GM10266 (cell line): ENCODE measurements at regions not wholly inside any gene's neighbourhood (a gene's known extent, or its start where the extent isn't known, plus 50 kb on each side); places are given as distances from the start of the nearest gene placed in this dataset.

ENCODE experiments used
- DNase-seq: peaks from one replicate; pipeline ENCODE4 v3.0.0; 2012; ENCODE audit errors: extremely low spot score
- TF ChIP-seq, protein P1 (sequence below): IDR thresholded peaks from 2 replicates; pipeline ENCODE4 v1.5.1; 2012; ENCODE audit warnings: mild to moderate bottlenecking, low read depth; ENCODE audit not compliant: control insufficient read depth, insufficient read depth; ENCODE audit errors: missing control alignments

DNA sequence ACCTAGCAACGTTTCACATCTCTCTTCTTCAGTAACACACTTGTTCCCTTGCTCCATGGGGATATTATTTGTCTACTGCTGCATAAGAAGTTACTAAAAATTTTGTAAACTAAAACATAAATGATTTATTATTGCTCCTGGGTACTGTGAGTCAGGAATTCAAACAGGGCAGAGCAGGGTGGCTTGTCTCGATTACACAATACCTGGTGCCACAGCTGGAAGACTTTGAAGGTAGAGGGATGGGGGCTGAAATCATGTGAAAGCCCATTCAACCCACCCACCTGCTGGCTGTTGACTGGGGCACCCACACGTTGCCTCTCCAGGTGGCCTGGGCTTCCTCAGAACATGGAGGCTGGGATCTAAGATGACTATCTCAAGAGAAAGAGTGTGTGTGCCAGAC, 213.2 kb downstream of the ESM1 start:
- TF ChIP-seq, protein P1, sequence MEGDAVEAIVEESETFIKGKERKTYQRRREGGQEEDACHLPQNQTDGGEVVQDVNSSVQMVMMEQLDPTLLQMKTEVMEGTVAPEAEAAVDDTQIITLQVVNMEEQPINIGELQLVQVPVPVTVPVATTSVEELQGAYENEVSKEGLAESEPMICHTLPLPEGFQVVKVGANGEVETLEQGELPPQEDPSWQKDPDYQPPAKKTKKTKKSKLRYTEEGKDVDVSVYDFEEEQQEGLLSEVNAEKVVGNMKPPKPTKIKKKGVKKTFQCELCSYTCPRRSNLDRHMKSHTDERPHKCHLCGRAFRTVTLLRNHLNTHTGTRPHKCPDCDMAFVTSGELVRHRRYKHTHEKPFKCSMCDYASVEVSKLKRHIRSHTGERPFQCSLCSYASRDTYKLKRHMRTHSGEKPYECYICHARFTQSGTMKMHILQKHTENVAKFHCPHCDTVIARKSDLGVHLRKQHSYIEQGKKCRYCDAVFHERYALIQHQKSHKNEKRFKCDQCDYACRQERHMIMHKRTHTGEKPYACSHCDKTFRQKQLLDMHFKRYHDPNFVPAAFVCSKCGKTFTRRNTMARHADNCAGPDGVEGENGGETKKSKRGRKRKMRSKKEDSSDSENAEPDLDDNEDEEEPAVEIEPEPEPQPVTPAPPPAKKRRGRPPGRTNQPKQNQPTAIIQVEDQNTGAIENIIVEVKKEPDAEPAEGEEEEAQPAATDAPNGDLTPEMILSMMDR = no peak
- no peak for DNase-seq

DNA sequence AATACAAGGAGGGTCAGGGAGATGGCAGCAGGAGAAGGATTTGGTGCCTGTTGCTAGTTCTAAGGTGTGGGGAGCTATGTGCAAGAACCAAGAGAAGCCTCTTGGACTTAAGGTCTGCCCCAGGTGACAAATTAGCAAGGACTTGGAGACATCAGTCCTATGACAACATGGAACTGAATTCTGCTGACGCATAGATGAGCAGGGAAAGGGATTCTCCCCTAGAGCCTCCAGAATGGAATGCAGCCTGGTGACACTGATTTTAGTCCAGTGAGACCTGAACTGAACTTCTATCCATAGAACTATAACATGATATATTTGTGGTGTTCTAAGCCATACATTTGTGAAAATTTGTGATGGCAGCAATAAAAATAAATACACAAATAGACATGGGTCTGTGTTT, 215.6 kb downstream of the ESM1 start:
- DNase-seq = no peak
- TF ChIP-seq, protein P1 = no peak

DNA sequence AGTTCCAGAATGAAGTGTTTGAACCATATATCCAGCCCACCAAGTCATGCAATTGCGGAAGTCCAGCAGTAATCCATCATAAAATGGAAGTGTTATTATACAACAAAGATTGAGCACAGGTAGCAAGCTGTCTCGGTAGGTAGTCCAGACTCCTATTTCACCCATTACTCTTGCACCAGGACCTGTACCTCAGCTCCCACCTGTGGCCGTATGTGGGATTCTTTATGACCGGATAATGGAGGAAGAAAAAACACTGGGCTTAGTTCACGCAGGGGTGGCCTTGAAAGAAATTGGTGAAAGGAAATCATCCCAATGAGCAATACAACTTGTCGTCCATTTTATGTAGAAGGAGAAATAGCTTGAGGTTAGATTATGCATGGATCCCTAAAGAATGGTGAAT, 216.3 kb downstream of the ESM1 start:
- TF ChIP-seq, protein P1 = no peak
- no peak for DNase-seq

DNA sequence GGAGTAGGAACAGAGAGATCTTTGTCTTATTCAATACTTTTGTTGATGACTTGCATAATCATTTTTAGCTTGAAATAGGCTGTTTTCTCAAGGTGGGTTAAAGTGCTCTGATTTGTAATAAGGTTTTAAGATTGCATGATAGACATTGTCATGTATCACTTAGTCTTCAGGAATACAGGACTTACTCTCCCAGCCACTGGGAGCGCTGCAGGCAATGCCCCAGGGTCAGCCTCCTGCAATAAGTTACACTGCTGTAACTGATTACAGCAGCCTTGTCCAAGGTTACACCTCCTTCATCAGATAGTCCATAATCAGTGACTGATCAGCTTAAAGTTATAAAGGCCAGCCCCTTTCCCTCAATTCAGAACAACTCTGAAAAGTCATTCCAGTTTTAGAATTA, 218.6 kb downstream of the ESM1 start:
- TF ChIP-seq, protein P1 = no peak
- no peak for DNase-seq

DNA sequence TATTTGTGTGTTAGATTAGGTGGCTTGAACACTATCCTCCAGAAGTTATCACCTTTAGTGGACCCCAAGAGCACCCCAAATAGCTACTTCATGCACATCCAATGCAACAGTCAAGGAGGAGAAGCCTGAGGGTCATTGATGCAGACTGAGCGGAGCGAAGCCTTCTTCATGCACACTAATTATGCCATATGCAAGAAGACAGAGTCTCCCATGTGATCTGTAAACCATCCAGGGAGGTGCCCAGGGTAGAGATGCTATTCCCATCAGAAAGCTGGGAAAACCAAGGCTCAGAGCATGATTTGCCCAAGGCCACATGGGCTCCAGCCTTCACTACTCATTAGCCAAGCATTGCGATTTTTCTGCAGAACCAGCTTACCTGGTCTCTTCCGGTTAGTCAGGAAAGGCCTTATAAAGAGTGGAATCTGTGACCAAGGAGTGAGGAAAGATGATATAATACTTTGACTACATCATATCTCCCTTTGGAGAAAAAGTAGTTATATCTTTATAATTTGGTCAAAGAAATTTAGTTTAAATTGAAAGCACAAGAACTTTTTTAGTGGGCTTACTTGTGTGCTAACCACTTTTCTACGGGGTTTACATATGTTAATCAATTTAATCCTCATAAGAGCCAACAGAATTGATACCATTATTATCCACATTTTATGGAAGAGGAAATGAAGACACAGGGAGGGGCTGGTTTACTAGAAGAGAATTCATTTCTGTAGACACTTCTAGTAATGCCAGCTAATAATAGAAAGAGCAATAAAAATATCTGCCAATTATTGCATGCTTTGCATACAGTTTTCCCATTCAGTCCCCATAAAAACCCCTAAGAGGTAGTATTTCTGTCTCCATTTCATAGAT, 220.0 kb downstream of the ESM1 start:
- no peak for DNase-seq
- TF ChIP-seq, protein P1 = no peak

DNA sequence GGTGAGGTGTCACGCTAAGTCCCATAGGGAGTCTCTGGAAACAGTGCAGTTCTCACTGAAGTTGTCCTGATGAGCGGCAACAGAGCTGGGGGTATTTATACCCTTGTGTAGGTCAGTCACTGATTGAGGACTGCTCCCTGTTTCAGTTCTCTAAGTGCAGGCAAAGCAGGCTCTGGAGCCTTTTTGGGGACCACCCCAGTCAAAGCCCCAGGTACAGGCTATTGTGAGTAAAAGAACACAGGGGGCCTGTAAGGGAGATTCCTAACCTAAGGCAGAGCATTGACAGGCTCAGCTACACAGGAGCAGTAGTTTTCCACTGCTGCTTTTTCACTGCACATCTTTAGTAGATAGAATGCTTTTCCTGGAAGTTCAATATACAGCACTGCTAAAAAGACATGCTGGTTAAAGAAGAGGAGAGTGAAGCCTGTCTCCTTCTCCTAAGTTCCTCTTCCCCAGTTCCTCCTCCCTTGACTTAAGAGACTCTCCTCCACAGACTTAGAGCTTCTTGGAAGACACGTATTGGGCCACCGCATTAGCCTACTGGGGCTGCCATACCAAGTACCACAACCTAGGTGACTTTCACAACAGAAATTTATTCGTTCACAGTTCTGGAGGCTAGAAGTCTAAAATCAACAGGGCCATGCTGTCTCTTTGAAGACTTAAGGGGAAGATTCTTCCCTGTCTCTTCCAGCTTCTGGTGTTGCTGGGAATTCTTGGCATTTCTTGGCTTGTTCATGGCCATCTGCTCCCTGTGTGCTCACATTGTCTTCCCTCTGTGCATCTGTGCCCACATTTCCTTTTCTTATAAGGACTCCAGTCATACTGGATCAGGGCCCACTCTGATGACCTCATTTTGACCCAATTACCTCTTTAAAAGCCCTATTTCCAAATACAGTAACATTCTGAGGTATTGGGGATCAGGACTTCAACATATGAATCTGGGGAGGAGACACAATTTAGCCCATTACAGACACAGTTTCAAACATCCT, 221.0 kb downstream of the ESM1 start:
- DNase-seq = no peak
- TF ChIP-seq, protein P1 = no peak

DNA sequence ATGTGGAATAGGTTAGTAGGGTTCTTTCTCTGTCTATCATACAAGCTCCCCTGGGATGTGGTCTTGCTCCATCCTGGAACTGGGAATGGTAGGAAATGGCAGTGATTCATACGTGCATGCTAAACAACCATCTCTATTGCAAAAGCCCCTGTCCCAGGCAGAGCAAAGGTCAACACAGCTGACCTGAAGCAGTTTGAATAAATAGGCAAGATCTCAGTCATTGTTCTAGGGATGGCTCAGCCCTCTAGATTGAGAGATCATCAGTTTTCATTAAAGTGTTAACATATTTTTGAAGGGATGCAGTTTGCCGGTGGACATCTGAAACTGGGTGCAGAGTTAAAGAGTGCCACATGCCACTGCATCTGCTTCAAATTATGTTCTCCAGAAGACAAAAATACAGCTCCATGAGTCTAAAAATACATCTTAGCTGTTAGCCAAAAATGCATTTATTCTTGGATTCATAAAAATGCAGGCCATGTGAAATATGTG, 224.1 kb downstream of the ESM1 start:
- no peak for DNase-seq
- TF ChIP-seq, protein P1 = no peak
